A549 (cell line): ENCODE measurements at regions not wholly inside any gene's neighbourhood (a gene's known extent, or its start where the extent isn't known, plus 50 kb on each side); places are given as distances from the start of the nearest gene placed in this dataset.

Experiments used
- ATAC-seq, 2 experiments: fragments of 200-7000 bp in 1 of 2; fragments of >200 bp in 1 of 2; cut with Nextera tagmentation in 1 of 2; cut with Tn5 transposase in 1 of 2; 3 replicates each; pipeline versions ENCODE4 v1.8.0 to v1.9.1; 2018 to 2020; ENCODE audit warnings: mild to moderate bottlenecking in 1 of 2, moderate library complexity in 1 of 2
- CTCF ChIA-PET: fragments of 300-600 bp; sonication (Branson Sonifier 250); formaldehyde crosslinking; extraction: SDS; loops from one replicate; lab custom pipeline; 2021; ENCODE audit warnings: antibody characterized with exemption, inconsistent platforms; lab: Yijun Ruan, JAX
- POLR2A ChIA-PET: fragments of 350-600 bp; formaldehyde crosslinking; extraction: SDS; loops from one replicate; lab custom pipeline; 2021; ENCODE audit warnings: antibody characterized with exemption, inconsistent platforms; lab: Yijun Ruan, JAX
- DNase-seq, 2 experiments: peaks; one replicate each; pipeline versions ENCODE4 v3.0.0 to v3.0.0-alpha.2; 2011 to 2016; ENCODE audit warnings: low read depth in 1 of 2, low spot score in 1 of 2
- FAIRE-seq: peaks from 2 replicates; lab custom pipeline; 2011; peaks lifted over from hg19 to GRCh38; lab: Jason Lieb, UNC
- H3K27ac ChIP-seq, 2 experiments: fragments of >200 bp; sonication (Bioruptor Twin); formaldehyde crosslinking; 3 replicates each; pipeline ENCODE4 v1.5.1; 2016 to 2017
- H3K4me1 ChIP-seq: fragments of >200 bp; sonication (Bioruptor Twin); formaldehyde crosslinking; 3 replicates; pipeline ENCODE4 v1.6.1; 2016
- H3K4me2 ChIP-seq: fragments of >200 bp; sonication (Bioruptor Twin); formaldehyde crosslinking; 3 replicates; pipeline ENCODE4 v1.6.1; 2016
- H3K4me3 ChIP-seq: fragments of >200 bp; sonication (Bioruptor Twin); formaldehyde crosslinking; 3 replicates; pipeline ENCODE4 v1.5.1; 2016
- H3K9me3 ChIP-seq: fragments of >200 bp; sonication (Bioruptor Twin); formaldehyde crosslinking; 3 replicates; pipeline ENCODE4 v1.6.1; 2016
- CHD4 ChIP-seq: fragments of 200-600 bp; sonication (generic); IDR thresholded peaks from 2 replicates; pipeline ENCODE4 v1.6.1; 2016; ENCODE audit warnings: antibody characterized with exemption, mild to moderate bottlenecking, borderline replicate concordance
- EP300 ChIP-seq, 2 experiments: fragments of >200 bp; sonication (Bioruptor Twin); formaldehyde crosslinking; IDR thresholded peaks; 2 replicates in 1 of 2; 3 replicates in 1 of 2; pipeline ENCODE4 v1.6.1; 2016 to 2017
- FOXS1 ChIP-seq: fragments of 250-450 bp; sonication (Bioruptor Pico); IDR thresholded peaks from 2 replicates; pipeline ENCODE4 v1.5.0; 2020; ENCODE audit warnings: mild to moderate bottlenecking, moderate library complexity
- GATA3 ChIP-seq: IDR thresholded peaks from 2 replicates; pipeline ENCODE4 v1.6.1; 2012; ENCODE audit warnings: borderline replicate concordance
- HDAC2 ChIP-seq: fragments of 200-600 bp; sonication (generic); IDR thresholded peaks from 2 replicates; pipeline ENCODE4 v1.6.1; 2016
- HOXB5 ChIP-seq: fragments of 250-450 bp; sonication (Bioruptor Pico); IDR thresholded peaks from 2 replicates; pipeline ENCODE4 v1.5.0; 2020; ENCODE audit warnings: mild to moderate bottlenecking, moderate library complexity
- MAZ ChIP-seq: fragments of 150-350 bp; IDR thresholded peaks from 2 replicates; pipeline ENCODE4 v1.6.1; 2014; ENCODE audit warnings: antibody characterized with exemption, low read depth, low read length, borderline replicate concordance
- MYC ChIP-seq: IDR thresholded peaks from 2 replicates; pipeline ENCODE4 v1.6.1; 2012; ENCODE audit warnings: mild to moderate bottlenecking, inconsistent platforms, low read length, improper control_type of control experiment, borderline replicate concordance
- NFE2L2 ChIP-seq: fragments of 150-350 bp; conservative IDR thresholded peaks from 2 replicates; pipeline ENCODE4 v1.6.1; 2014; ENCODE audit warnings: low read length
- RAD21 ChIP-seq, 2 experiments: fragments of >200 bp in 1 of 2; sonication (Bioruptor Twin) in 1 of 2; formaldehyde crosslinking in 1 of 2; IDR thresholded peaks in 1 of 2; conservative IDR thresholded peaks in 1 of 2; 2 replicates in 1 of 2; 3 replicates in 1 of 2; pipeline ENCODE4 v1.6.1; 2012 to 2018; ENCODE audit warnings: inconsistent platforms in 1 of 2
- ZSCAN20 ChIP-seq: fragments of 250-450 bp; sonication (Bioruptor Pico); IDR thresholded peaks from 2 replicates; pipeline ENCODE4 v1.8.0; 2022; ENCODE audit warnings: mild to moderate bottlenecking, moderate library complexity
- WGBS: methylation state at CpG from one replicate; pipeline ENCODE4 v1.1.6; 2017; ENCODE audit errors: missing lambda C conversion rate; 5-methylcytosine and 5-hydroxymethylcytosine counted together
- TF ChIP-seq, protein P1 (sequence below): IDR thresholded peaks from 2 replicates; pipeline ENCODE4 v1.6.1; 2012; ENCODE audit warnings: low read depth, borderline replicate concordance
- TF ChIP-seq, protein P2 (sequence below): fragments of 150-350 bp; IDR thresholded peaks from 2 replicates; pipeline ENCODE4 v1.6.1; 2014; ENCODE audit warnings: low read depth, mild to moderate bottlenecking, low read length
- TF ChIP-seq, protein P3 (sequence below): fragments of 250-450 bp; sonication (Bioruptor Pico); IDR thresholded peaks from 2 replicates; pipeline ENCODE4 v1.5.0; 2021; ENCODE audit warnings: mild to moderate bottlenecking, moderate library complexity, borderline replicate concordance
- TF ChIP-seq, protein P4 (sequence below): fragments of >200 bp; sonication (Bioruptor Twin); formaldehyde crosslinking; IDR thresholded peaks from 2 replicates; pipeline ENCODE4 v1.6.1; 2016
- TF ChIP-seq, protein P5 (sequence below): IDR thresholded peaks from 2 replicates; pipeline ENCODE4 v1.6.1; 2012
- TF ChIP-seq, protein P6 (sequence below): IDR thresholded peaks from 2 replicates; pipeline ENCODE4 v1.6.1; 2012

DNA sequence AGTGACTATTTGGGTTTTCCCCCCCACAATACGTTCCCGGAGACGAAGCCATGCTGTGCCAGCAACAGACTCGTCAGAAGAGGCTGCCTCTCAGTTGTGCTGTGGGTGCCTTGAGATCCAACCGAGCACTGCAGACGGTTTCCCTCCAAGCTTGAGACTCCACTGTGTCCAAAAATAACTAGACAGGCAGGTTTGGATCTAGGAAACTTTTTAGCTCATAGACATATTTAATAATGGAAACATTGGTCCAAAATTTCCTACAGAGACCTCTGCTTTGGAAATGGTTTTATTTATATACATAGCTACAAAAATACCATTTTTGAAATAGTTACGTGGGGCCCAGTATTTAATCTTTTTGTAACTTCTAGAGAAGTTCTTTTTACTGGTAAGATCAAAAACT lies 63.1 kb upstream of the SPATS2L start:
- no peaks in the 10 kb centered on the region for H3K4me1 ChIP-seq
- no peak overlapping the region for H3K4me3 ChIP-seq
- H3K9me3 ChIP-seq, result no peaks in the 10 kb centered on the region
- TF ChIP-seq, protein P1, sequence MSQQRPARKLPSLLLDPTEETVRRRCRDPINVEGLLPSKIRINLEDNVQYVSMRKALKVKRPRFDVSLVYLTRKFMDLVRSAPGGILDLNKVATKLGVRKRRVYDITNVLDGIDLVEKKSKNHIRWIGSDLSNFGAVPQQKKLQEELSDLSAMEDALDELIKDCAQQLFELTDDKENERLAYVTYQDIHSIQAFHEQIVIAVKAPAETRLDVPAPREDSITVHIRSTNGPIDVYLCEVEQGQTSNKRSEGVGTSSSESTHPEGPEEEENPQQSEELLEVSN, result no peak
- TF ChIP-seq RAD21 (conservative IDR thresholded peaks at IDR 0.05 in 1 of 2, IDR thresholded peaks at IDR 0.05 in 1 of 2) (no peak), CHD4 (no peak), HDAC2 (no peak), GATA3 (no peak), HOXB5 (CRISPR knock-in tag) (no peak), ZSCAN20 (no peak), FOXS1 (CRISPR knock-in tag) (no peak)
- TF ChIP-seq, protein P2, sequence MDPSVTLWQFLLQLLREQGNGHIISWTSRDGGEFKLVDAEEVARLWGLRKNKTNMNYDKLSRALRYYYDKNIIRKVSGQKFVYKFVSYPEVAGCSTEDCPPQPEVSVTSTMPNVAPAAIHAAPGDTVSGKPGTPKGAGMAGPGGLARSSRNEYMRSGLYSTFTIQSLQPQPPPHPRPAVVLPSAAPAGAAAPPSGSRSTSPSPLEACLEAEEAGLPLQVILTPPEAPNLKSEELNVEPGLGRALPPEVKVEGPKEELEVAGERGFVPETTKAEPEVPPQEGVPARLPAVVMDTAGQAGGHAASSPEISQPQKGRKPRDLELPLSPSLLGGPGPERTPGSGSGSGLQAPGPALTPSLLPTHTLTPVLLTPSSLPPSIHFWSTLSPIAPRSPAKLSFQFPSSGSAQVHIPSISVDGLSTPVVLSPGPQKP, result no peak
- TF ChIP-seq, protein P3, sequence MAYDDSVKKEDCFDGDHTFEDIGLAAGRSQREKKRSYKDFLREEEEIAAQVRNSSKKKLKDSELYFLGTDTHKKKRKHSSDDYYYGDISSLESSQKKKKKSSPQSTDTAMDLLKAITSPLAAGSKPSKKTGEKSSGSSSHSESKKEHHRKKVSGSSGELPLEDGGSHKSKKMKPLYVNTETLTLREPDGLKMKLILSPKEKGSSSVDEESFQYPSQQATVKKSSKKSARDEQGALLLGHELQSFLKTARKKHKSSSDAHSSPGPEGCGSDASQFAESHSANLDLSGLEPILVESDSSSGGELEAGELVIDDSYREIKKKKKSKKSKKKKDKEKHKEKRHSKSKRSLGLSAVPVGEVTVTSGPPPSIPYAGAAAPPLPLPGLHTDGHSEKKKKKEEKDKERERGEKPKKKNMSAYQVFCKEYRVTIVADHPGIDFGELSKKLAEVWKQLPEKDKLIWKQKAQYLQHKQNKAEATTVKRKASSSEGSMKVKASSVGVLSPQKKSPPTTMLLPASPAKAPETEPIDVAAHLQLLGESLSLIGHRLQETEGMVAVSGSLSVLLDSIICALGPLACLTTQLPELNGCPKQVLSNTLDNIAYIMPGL, result no peak
- TF ChIP-seq, protein P4, sequence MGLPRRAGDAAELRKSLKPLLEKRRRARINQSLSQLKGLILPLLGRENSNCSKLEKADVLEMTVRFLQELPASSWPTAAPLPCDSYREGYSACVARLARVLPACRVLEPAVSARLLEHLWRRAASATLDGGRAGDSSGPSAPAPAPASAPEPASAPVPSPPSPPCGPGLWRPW, result no peak
- TF ChIP-seq, protein P5, sequence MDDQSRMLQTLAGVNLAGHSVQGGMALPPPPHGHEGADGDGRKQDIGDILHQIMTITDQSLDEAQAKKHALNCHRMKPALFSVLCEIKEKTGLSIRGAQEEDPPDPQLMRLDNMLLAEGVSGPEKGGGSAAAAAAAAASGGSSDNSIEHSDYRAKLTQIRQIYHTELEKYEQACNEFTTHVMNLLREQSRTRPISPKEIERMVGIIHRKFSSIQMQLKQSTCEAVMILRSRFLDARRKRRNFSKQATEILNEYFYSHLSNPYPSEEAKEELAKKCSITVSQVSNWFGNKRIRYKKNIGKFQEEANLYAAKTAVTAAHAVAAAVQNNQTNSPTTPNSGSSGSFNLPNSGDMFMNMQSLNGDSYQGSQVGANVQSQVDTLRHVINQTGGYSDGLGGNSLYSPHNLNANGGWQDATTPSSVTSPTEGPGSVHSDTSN, result no peak
- TF ChIP-seq, all 56 proteins: peak for 0
- POLR2A ChIA-PET, result no interaction called here
- no peak for DNase-seq
- CTCF ChIA-PET, result no interaction called here
- H3K4me2 ChIP-seq, result no peak overlapping the region
- H3K27ac ChIP-seq, result no peak overlapping the region
- no peak for ATAC-seq
- no peak for FAIRE-seq
- WGBS, result 79% methylated on average over 7 of the region's 7 CpGs

DNA sequence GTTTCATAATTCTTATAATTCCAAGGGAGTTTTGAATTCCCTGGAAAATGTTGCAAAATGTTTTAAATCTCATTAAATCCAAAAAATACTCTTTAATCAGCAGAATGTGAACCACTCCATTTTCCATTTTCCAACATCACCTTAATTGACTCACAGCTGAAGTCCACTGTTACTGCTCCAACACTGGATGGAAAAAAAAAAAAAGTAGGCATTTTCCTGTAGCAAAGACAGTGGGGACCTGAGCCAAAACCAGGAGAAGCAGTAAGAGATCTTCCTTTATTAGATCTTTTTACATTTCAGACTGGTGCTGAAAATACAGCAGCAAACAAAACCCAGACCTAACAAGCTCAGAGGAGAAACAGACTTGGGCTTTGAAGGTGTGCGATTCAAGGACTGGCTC lies 62.4 kb upstream of the SPATS2L start:
- ChIA-PET CTCF (interaction anchor here (0.7 to 0.8 kb wide), 2 partner anchors 46 to 237 kb away, joined by 4 read pairs; no protein-coding TSS in a partner anchor), POLR2A (no interaction called here)
- ATAC-seq (no peak), FAIRE-seq (no peak), DNase-seq (no peak)
- Histone ChIP-seq H3K4me2 (no peak overlapping the region), H3K27ac (no peak overlapping the region), H3K4me3 (no peak overlapping the region), H3K4me1 (no peaks in the 10 kb centered on the region), H3K9me3 (no peaks in the 10 kb centered on the region)
- TF ChIP-seq NFE2L2 (no peak), EP300 (IDR thresholded peaks at IDR 0.05) (no peak), MAZ (no peak), HDAC2 (no peak), RAD21 (conservative IDR thresholded peaks at IDR 0.05 in 1 of 2, IDR thresholded peaks at IDR 0.05 in 1 of 2) (no peak), MYC (no peak)
- TF ChIP-seq, protein P3, result no peak
- TF ChIP-seq, protein P6, sequence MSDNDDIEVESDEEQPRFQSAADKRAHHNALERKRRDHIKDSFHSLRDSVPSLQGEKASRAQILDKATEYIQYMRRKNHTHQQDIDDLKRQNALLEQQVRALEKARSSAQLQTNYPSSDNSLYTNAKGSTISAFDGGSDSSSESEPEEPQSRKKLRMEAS, result no peak
- TF ChIP-seq, all 56 proteins: peak for 0
- WGBS, result 83% methylated on average over 1 of the region's 1 CpG
